ENCODE measurements at regions not wholly inside any gene's neighbourhood (a gene's known extent, or its start where the extent isn't known, plus 50 kb on each side); places are given as distances from the start of the nearest gene placed in this dataset.
"Not testable (repeated sequence)": the region's sequence is repeated elsewhere in the genome, so short reads cannot be mapped to it uniquely, and the experiment has no call there.

DNA sequence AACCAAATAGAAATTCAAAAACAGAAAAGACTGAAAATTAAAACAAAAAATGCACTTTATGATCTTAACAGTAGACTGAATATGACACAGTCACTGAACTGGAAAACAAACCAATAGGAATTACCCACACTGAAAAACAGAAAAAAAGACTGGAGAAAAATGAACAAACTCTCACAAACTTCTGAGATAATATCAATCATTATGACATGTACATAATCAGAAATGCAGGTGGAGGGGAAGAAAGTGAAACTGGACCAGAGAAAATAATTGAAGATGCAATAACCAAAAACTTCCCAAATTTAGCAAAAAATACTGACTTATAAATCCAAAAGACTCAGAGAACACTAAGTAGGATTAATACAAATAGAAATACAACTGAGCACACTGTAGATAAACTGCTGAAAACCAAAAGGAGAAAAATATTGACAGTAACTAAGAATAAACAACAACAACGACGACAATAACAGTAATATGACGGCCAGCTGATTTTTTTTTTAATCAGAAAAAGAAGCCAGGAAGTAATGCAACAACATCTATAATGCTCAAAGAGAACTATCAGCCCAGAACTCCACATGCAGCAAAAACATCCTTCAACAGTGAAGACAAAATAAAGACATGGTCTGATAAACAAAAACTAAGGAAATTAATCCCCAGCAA is 108.1 kb downstream of the ZFAND4 start:
- Mint-ChIP-seq H3K4me1 (ENCODE audit: low read depth in 2 of 2) (peaks cover 29 to 30% of the 10 kb centered on the region in 2 donors), H3K9me3 (no peaks in the 10 kb centered on the region), H3K4me3 (no peak overlapping the region), H3K36me3 (no peaks in the 10 kb centered on the region), H3K27me3 (no peaks in the 10 kb centered on the region), H3K27ac (peak overlapping the region in 1 of 2 donors; percentile 29)
- ATAC-seq: no peak
- no peak for DNase-seq (ENCODE audit: low spot score)

DNA sequence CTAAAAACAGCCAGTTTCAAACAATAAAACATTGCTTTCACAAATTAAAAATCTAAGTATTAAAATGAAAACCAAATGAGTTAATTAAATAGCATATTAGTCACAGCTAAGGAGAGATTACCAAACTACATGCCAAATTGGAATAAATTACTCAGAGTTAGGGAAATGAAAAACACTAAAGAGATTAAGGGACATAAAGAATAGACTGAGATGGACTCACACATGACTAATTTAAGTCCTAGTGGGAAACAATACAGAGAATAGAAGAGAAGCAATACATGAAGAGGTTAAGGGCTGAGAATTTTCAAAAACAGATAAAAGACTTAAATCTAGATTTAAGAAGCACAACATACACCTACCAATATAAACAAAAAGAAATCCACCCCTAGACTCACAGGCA is 110.6 kb downstream of the ZFAND4 start:
- no peaks in the 10 kb centered on the region for H3K9me3 Mint-ChIP-seq
- H3K4me1 Mint-ChIP-seq (ENCODE audit: low read depth in 2 of 2): peaks cover 30 to 41% of the 10 kb centered on the region in 2 donors
- ATAC-seq (peak in 1 of 2 donors; percentile 48), DNase-seq (ENCODE audit: low spot score) (no peak)
- H3K4me3 Mint-ChIP-seq: peak overlapping the region; percentile 4
- peak overlapping the region in 1 of 2 donors; percentile 0 for H3K27ac Mint-ChIP-seq
- no peaks in the 10 kb centered on the region for H3K36me3 Mint-ChIP-seq
- H3K27me3 Mint-ChIP-seq: no peaks in the 10 kb centered on the region

DNA sequence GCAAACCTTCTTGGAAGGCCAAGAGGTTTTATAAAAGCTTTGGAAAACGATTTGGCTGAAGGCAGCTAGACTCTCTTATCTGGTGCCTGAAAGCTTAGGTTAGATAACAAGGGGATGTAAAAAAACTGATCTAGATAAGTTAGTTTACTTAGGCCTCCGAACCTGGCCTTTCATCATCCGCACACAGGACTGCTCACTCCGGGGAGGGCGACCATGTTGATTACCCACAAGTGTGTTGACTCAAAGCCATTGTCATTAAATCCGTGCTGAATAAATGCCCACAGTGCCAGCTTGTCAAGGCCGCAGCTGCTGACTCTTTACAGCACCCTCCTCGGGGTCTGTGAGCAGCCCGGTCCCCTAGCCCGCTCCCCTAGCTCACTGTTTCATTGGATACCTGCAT is 112.3 kb downstream of the ZFAND4 start:
- no peaks in the 10 kb centered on the region for H3K36me3 Mint-ChIP-seq
- ATAC-seq: no peak
- H3K27me3 Mint-ChIP-seq: no peaks in the 10 kb centered on the region
- no peak for DNase-seq (ENCODE audit: low spot score)
- peaks cover 36 to 49% of the 10 kb centered on the region in 2 donors for H3K4me1 Mint-ChIP-seq (ENCODE audit: low read depth in 2 of 2)
- H3K9me3 Mint-ChIP-seq: no peaks in the 10 kb centered on the region
- no peak overlapping the region for H3K4me3 Mint-ChIP-seq
- peak overlapping the region in 1 of 2 donors; percentile 36 for H3K27ac Mint-ChIP-seq

DNA sequence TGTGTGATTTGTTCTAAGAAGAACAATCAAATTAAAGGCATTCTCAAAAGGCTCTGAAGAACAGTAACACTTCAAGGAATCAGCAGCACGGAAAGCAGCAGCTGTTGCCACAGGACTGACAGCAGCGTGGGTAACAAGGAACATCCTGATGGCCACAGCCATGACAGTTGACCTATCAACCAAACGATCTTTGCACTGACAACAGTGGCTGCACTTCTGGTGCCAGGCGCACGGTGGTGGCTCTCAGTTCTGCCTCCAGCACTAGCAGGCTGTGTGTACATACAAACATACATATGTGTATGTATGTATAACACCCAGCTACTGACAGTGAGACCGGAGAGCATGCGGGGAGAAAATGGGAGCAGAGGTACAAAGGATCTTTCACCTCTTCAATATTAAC is 114.1 kb downstream of the ZFAND4 start:
- no peaks in the 10 kb centered on the region for H3K9me3 Mint-ChIP-seq
- H3K36me3 Mint-ChIP-seq: no peaks in the 10 kb centered on the region
- no peaks in the 10 kb centered on the region for H3K27me3 Mint-ChIP-seq
- H3K27ac Mint-ChIP-seq: peak overlapping the region; percentile 87 to 94
- peak overlapping the region; percentile 85 for H3K4me3 Mint-ChIP-seq
- H3K4me1 Mint-ChIP-seq (ENCODE audit: low read depth in 2 of 2): peaks cover 28 to 43% of the 10 kb centered on the region in 2 donors
- peak; percentile 60 for DNase-seq (ENCODE audit: low spot score)
- ATAC-seq: peak; percentile 55 to 64

DNA sequence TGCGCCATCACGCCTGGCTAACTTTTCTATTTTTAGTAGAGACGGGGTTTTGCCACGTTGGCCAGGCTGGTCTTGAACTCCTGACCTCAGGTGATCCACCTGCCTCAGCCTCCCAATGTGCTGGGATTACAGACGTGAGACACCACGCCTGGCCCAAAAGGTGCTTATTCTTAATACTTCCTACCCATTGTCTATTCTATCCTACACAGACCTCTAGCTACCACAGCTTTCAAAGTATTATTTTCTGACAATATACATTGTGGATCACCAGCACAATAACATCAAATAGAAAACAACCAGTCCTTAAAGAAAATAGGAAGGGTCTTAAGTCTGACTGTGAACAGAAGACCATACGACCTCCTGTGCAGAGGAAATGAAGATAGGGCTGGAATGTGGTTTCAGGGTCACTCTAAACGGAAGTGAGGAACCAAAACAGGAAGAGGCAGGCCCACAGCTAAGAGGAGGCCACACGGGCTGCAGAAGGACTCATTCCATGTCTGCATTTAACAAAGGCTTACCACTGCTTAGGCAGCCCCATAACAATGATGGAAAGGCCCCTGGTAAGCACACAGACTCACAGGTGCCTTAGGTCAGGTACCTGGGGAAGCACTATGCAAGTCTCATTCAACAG is 115.2 kb downstream of the ZFAND4 start:
- H3K36me3 Mint-ChIP-seq: no peaks in the 10 kb centered on the region
- peak overlapping the region; percentile 87 to 94 for H3K27ac Mint-ChIP-seq
- peak; percentile 83 to 93 for ATAC-seq
- H3K9me3 Mint-ChIP-seq: no peaks in the 10 kb centered on the region
- H3K27me3 Mint-ChIP-seq: no peaks in the 10 kb centered on the region
- peak; percentile 75 for DNase-seq (ENCODE audit: low spot score)
- peak overlapping the region; percentile 85 for H3K4me3 Mint-ChIP-seq
- peaks cover 32 to 45% of the 10 kb centered on the region in 2 donors for H3K4me1 Mint-ChIP-seq (ENCODE audit: low read depth in 2 of 2)

DNA sequence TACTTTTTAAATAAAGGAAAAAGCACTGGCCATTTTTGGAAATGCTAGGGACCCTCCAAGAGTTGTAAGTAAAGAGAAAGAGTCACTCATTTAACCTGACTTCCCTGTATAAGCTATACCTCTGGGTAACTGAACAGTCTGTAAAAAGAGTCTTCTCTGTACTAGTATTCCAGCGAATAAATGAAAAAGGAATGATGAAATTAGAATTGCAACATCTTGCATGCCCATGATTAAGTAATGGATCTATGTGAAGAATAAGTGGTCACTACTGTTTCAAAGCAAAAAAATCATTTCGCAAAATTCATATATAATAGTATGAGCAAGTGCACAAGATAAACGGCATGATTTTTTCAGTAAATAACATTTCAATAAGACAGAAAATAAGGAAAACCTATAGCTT is 116.8 kb downstream of the ZFAND4 start:
- Mint-ChIP-seq H3K36me3 (no peaks in the 10 kb centered on the region), H3K27me3 (no peaks in the 10 kb centered on the region), H3K9me3 (no peaks in the 10 kb centered on the region), H3K27ac (peak overlapping the region in 1 of 2 donors; percentile 51), H3K4me3 (no peak overlapping the region), H3K4me1 (ENCODE audit: low read depth in 2 of 2) (peaks cover 32 to 45% of the 10 kb centered on the region in 2 donors)
- ATAC-seq: no peak
- DNase-seq (ENCODE audit: low spot score): no peak

DNA sequence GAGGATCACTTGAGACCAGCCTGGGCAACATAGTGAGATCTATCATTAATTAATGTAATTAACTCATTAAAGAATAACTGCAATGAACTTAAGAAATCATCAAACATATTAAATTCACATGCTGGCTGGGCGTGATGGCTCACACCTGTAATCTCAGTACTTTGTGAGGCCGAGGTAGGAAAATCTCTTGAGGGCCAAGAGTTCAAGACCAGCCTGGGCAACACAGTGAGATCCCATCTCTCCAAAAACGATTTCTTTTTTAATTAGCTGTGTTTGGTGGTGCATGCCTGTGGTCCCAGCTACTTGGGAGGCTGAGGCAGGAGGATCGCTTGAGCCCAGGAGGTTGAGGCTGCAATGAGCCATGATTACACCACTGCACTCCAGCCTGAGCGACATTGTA is 117.2 kb downstream of the ZFAND4 start:
- peak overlapping the region in 1 of 2 donors; percentile 51 for H3K27ac Mint-ChIP-seq

DNA sequence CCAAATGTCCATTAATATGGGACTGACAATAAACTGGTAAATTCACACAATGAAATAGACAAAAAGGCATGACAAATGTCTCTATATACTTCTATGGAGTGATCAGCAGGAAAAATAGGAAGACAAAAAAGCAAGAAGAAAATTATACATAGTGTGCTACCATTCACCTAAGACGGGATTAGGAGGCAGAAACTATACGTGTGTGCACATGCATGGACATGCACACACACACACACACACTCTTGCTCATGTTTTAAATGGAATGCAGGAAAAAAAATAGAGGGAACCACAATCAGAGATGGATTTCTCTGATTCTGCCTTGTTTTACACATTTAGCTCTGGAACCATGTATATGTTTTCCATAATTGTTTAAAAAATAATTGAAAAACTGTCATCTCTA is 119.0 kb downstream of the ZFAND4 start:
- H3K36me3 Mint-ChIP-seq: no peaks in the 10 kb centered on the region
- peak overlapping the region in 1 of 2 donors; percentile 6 for H3K27ac Mint-ChIP-seq
- peaks cover 37 to 40% of the 10 kb centered on the region in 2 donors for H3K4me1 Mint-ChIP-seq (ENCODE audit: low read depth in 2 of 2)
- no peak overlapping the region for H3K4me3 Mint-ChIP-seq
- H3K9me3 Mint-ChIP-seq: no peaks in the 10 kb centered on the region
- DNase-seq (ENCODE audit: low spot score) (no peak), ATAC-seq (no peak)
- no peaks in the 10 kb centered on the region for H3K27me3 Mint-ChIP-seq

More for the DNA sequence above, 117.2 kb downstream of the ZFAND4 start:
- ATAC-seq; H3K36me3 Mint-ChIP-seq; DNase-seq (ENCODE audit: low spot score); H3K4me3 Mint-ChIP-seq; H3K27me3 Mint-ChIP-seq; H3K9me3 Mint-ChIP-seq: not testable (repeated sequence)
- peaks cover 36 to 45% of the 10 kb centered on the region in 2 donors for H3K4me1 Mint-ChIP-seq (ENCODE audit: low read depth in 2 of 2)

DNA sequence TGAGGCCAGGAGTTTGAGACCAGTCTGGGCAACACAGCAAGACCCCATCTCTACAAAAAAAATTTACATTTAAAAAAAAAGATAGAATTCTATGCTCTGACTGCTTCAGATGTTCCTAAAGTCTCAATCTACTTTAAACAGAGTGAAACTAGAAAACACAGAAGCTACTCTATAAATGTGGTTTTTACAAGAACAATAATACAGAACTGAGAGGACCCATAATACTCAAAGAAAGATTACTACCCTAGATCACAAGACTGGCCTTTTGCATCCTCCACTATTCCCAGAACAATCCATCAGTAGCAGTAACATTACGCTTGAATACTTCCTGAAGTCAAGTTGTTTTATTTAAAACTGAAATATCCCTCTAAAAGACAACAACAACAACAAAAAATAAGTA is 119.4 kb downstream of the ZFAND4 start:
- Mint-ChIP-seq H3K36me3 (no peaks in the 10 kb centered on the region), H3K4me1 (ENCODE audit: low read depth in 2 of 2) (peaks cover 35 to 38% of the 10 kb centered on the region in 2 donors), H3K4me3 (no peak overlapping the region), H3K27ac (peak overlapping the region in 1 of 2 donors; percentile 6), H3K27me3 (no peaks in the 10 kb centered on the region), H3K9me3 (no peaks in the 10 kb centered on the region)
- DNase-seq (ENCODE audit: low spot score): no peak
- no peak for ATAC-seq

DNA sequence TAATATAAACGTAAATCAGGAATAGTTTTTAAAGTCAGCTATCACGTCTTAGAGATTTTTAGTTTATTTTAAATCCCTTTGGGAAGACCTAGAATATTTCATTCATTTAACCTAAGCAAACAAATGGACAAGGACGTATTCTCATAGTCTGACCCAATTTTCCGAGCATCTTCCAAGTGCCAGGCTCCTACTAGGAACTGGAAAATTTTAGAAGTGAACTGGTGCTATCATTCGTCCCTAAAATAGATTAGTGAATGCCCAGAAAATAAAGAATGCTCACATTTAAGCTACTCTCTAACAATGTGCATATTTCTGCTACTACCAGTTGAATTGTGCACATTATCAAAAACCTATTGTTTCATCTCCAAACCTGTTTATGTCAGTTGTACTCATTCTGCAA is 120.1 kb downstream of the ZFAND4 start:
- Mint-ChIP-seq H3K27me3 (no peaks in the 10 kb centered on the region), H3K9me3 (no peaks in the 10 kb centered on the region), H3K4me3 (no peak overlapping the region), H3K4me1 (ENCODE audit: low read depth in 2 of 2) (peaks cover 34 to 37% of the 10 kb centered on the region in 2 donors), H3K27ac (no peak overlapping the region), H3K36me3 (no peaks in the 10 kb centered on the region)
- DNase-seq (ENCODE audit: low spot score) (no peak), ATAC-seq (no peak)

DNA sequence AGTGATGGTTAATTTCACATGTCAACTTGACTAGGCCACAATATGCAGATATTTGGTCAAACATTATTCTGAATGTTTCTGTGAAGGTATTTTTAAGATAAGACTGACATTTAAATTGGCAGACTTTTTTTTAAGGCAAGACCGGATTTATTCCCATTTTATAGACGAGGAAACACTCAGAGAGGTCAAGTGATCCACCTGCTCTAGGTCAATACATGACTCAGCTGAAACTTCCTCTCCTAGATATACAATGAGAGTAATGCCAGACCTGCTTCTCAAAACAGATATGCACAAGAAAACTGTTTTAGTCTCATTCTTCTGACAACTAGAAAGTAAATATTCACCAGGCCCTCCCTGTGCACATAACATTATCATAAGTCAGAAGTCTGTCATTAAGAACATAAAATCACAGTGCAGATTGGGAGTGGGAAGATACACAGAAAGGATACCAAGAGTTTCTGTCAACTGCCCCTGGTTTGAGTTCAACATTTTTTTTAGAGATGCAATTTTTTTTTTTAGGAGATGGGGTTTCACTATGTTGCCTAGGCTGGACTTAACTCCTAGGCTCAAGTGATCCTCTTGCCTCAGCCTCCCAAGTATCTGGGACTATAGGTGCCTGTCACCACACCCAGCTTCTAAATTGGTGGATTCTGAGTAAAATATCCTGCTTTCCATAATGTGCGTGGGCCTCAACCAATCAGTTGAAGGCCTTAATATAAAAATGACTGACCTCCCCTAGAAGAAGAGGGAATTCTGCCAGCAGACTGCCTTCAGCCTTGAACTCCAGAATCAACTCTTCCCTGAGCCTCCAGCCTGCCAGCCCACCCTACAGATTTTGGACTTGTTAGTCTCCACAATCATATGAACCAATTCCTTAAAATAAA is 121.4 kb downstream of the ZFAND4 start:
- Mint-ChIP-seq H3K9me3 (no peaks in the 10 kb centered on the region), H3K36me3 (no peaks in the 10 kb centered on the region), H3K27ac (peak overlapping the region in 1 of 2 donors; percentile 1), H3K27me3 (no peaks in the 10 kb centered on the region), H3K4me1 (ENCODE audit: low read depth in 2 of 2) (peaks cover 24 to 25% of the 10 kb centered on the region in 2 donors), H3K4me3 (no peak overlapping the region)
- DNase-seq (ENCODE audit: low spot score): no peak
- ATAC-seq: no peak

DNA sequence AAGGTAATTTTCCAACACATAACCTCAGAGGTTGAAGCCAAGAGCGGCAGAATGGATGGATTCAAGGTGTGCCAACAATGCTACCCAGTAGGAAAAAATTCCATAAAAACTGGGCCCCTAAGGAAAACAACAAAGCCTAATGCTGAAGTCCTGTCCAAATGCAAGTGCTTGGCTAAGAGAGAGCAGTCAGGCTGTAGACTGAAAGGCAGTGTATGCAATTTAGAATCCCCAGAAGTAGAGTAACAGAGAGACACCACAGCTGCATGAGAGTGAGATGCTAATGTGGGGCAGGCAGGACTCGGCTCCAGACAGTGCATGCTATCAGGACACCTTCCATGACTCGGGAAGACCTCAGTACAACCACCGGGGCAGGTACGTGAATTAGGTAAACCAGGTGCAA is 124.5 kb downstream of the ZFAND4 start:
- no peaks in the 10 kb centered on the region for H3K9me3 Mint-ChIP-seq
- peaks cover 20 to 25% of the 10 kb centered on the region in 2 donors for H3K4me1 Mint-ChIP-seq (ENCODE audit: low read depth in 2 of 2)
- no peak for DNase-seq (ENCODE audit: low spot score)
- no peak overlapping the region for H3K4me3 Mint-ChIP-seq
- no peaks in the 10 kb centered on the region for H3K27me3 Mint-ChIP-seq
- no peak overlapping the region for H3K27ac Mint-ChIP-seq
- no peak for ATAC-seq
- no peaks in the 10 kb centered on the region for H3K36me3 Mint-ChIP-seq

DNA sequence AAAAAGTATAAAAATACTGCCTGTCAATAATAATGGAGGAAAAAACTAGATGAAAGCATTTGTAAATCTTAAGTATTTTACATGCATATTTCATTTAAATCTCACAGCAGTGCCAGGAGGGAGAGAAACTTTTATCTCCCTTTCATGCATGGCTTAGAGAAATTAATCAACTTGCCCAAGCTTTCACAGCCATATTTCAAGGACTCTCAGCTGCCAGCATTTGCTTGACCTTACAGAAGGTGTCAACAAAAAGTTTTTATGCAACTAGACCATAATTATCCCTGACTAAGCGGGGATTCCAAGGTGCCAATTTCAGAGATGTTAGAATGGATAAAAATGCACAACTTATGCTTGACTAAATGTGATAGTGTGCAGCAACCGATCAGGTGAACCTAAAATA is 125.4 kb downstream of the ZFAND4 start:
- ATAC-seq (no peak), DNase-seq (ENCODE audit: low spot score) (no peak)
- peaks cover 20 to 28% of the 10 kb centered on the region in 2 donors for H3K4me1 Mint-ChIP-seq (ENCODE audit: low read depth in 2 of 2)
- no peaks in the 10 kb centered on the region for H3K27me3 Mint-ChIP-seq
- H3K9me3 Mint-ChIP-seq: no peaks in the 10 kb centered on the region
- H3K4me3 Mint-ChIP-seq: no peak overlapping the region
- H3K27ac Mint-ChIP-seq: no peak overlapping the region
- H3K36me3 Mint-ChIP-seq: no peaks in the 10 kb centered on the region

DNA sequence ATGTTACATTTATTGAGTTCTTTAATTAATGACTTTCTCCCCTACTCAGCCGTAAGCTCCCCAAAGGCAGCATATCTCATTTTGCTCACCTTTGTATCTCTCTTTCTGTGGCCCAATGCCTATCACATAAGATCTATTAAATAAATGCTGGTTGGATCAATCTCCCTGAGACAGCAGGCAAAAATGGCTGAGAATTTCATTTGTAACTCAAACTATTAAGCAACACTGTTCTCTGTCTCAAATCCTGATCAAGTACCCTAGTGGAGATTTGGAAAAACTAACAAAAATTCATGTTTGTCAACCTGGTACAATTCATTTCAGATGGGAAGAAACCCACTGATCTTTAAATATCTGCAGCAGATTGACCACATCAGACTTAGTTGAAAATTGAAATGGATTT is 127.4 kb downstream of the ZFAND4 start:
- no peaks in the 10 kb centered on the region for H3K9me3 Mint-ChIP-seq
- ATAC-seq (no peak), DNase-seq (ENCODE audit: low spot score) (no peak)
- H3K4me1 Mint-ChIP-seq (ENCODE audit: low read depth in 2 of 2): peaks cover 13 to 20% of the 10 kb centered on the region in 2 donors
- H3K36me3 Mint-ChIP-seq: no peaks in the 10 kb centered on the region
- no peak overlapping the region for H3K27ac Mint-ChIP-seq
- H3K4me3 Mint-ChIP-seq: no peak overlapping the region
- no peaks in the 10 kb centered on the region for H3K27me3 Mint-ChIP-seq
